Muscle layer of duodenum (tissue), 2 donors: ENCODE measurements at regions not wholly inside any gene's neighbourhood (a gene's known extent, or its start where the extent isn't known, plus 50 kb on each side); places are given as distances from the start of the nearest gene placed in this dataset.
"Not testable (repeated sequence)": the region's sequence is repeated elsewhere in the genome, so short reads cannot be mapped to it uniquely, and the experiment has no call there.

ENCODE experiments used
- H3K27ac ChIP-seq: one replicate; pipeline ENCODE4 v1.7.0; 2013; ENCODE audit warnings: mild to moderate bottlenecking, low read length
- H3K27me3 ChIP-seq: one replicate; pipeline ENCODE4 v1.7.0; 2013; ENCODE audit warnings: low read depth, mild to moderate bottlenecking, control low read depth, low read length
- H3K36me3 ChIP-seq, 2 donors: one replicate each; pipeline ENCODE4 v1.7.0; 2013; ENCODE audit warnings: low read length in 2 of 2, control low read depth in 1 of 2, mild to moderate bottlenecking in 1 of 2; ENCODE audit not compliant: insufficient read depth in 2 of 2, control insufficient read depth in 1 of 2
- H3K4me1 ChIP-seq, 2 donors: one replicate each; pipeline ENCODE4 v1.7.0; 2013; ENCODE audit warnings: low read length in 2 of 2, mild to moderate bottlenecking in 2 of 2, control low read depth in 1 of 2, moderate library complexity in 1 of 2; ENCODE audit not compliant: insufficient read depth in 2 of 2, control insufficient read depth in 1 of 2
- H3K4me3 ChIP-seq, 2 donors: one replicate each; pipeline ENCODE4 v1.7.0; 2013; ENCODE audit warnings: low read length in 2 of 2, low read depth in 1 of 2, mild to moderate bottlenecking in 1 of 2
- H3K9me3 ChIP-seq, 2 donors: one replicate each; pipeline ENCODE4 v1.7.0; 2013; ENCODE audit warnings: low read length in 2 of 2, control low read depth in 1 of 2, mild to moderate bottlenecking in 1 of 2; ENCODE audit not compliant: control insufficient read depth in 1 of 2
- donor health status: healthy.

GRCh38 chr4:125591290-125591689 lies 276.5 kb downstream of the FAT4 start:
- no peaks in the 10 kb centered on the region for H3K9me3 ChIP-seq
- H3K4me1 ChIP-seq: no peaks in the 10 kb centered on the region
- H3K27me3 ChIP-seq: no peaks in the 10 kb centered on the region
- no peak overlapping the region for H3K27ac ChIP-seq
- no peaks in the 10 kb centered on the region for H3K36me3 ChIP-seq
- no peak overlapping the region for H3K4me3 ChIP-seq

DNA sequence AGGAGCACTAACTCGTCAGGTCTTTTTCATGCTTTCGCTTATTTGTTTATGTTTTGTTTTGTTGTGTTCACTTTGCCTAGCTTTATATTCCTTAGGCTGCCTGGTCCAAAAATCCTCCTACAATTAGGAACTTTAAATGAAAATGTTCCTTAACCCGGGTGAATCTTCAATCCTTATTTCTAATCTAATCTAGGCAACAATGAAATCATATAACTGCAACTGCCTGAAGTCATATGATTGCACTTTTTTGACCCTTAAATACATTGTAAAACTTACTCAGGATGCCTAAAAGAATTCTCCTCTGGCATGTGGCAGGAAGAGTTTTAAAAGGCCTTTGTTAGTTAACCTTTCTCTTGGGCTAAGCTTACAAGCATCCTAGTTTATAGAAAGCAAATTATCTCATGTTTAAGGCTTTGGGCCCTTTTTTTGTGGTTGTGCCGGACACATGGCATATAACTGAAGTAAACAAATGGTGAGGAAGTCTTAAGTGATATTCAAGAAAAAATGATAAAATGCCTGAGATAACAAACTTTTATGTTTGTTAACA lies 279.4 kb downstream of the FAT4 start:
- no peaks in the 10 kb centered on the region for H3K4me1 ChIP-seq
- H3K4me3 ChIP-seq: no peak overlapping the region
- no peaks in the 10 kb centered on the region for H3K9me3 ChIP-seq
- no peak overlapping the region for H3K27ac ChIP-seq
- no peaks in the 10 kb centered on the region for H3K27me3 ChIP-seq
- no peaks in the 10 kb centered on the region for H3K36me3 ChIP-seq

DNA sequence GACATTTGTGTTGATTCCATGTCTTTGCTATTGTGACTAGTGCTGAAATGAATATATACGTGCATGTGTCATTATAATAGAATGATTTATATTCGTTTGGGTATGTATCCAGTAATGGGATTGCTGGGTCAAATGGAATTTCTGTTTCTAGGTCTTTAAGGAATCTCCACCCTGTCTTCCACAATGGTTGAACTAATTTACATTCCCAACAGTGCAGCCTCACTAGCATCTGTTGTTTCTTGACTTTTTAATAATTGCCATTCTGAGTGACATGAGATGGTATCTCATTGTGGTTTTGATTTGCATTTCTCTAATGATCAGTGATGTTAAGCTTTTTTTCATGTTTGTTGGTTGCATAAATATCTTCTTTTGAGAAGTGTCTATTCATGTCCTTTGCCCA lies 291.2 kb downstream of the FAT4 start:
- H3K9me3 ChIP-seq, H3K4me1 ChIP-seq, H3K27ac ChIP-seq, H3K4me3 ChIP-seq, H3K36me3 ChIP-seq, H3K27me3 ChIP-seq: not testable (repeated sequence)

GRCh38 chr4:125620066-125620860 lies 305.5 kb downstream of the FAT4 start:
- H3K27ac ChIP-seq: no peak overlapping the region
- no peak overlapping the region for H3K4me3 ChIP-seq
- no peaks in the 10 kb centered on the region for H3K27me3 ChIP-seq
- H3K9me3 ChIP-seq: no peaks in the 10 kb centered on the region
- H3K4me1 ChIP-seq: peaks cover 0 to 3% of the 10 kb centered on the region in 2 donors
- no peaks in the 10 kb centered on the region for H3K36me3 ChIP-seq

GRCh38 chr4:125624951-125625350 lies 310.2 kb downstream of the FAT4 start:
- Histone ChIP-seq H3K9me3 (no peaks in the 10 kb centered on the region), H3K4me1 (peaks cover 0 to under 1% of the 10 kb centered on the region in 2 donors), H3K4me3 (no peak overlapping the region)

GRCh38 chr4:125626946-125627345 lies 312.2 kb downstream of the FAT4 start:
- H3K4me3 ChIP-seq: no peak overlapping the region
- no peaks in the 10 kb centered on the region for H3K36me3 ChIP-seq
- no peaks in the 10 kb centered on the region for H3K27me3 ChIP-seq

More at GRCh38 chr4:125624951-125625350, 310.2 kb downstream of the FAT4 start:
- Histone ChIP-seq H3K36me3 (no peaks in the 10 kb centered on the region), H3K27ac (no peak overlapping the region), H3K27me3 (no peaks in the 10 kb centered on the region)

GRCh38 chr4:125639182-125639621 lies 324.4 kb downstream of the FAT4 start:
- H3K27me3 ChIP-seq: no peaks in the 10 kb centered on the region
- no peaks in the 10 kb centered on the region for H3K36me3 ChIP-seq
- no peaks in the 10 kb centered on the region for H3K9me3 ChIP-seq
- H3K4me3 ChIP-seq: no peak overlapping the region
- H3K27ac ChIP-seq: no peak overlapping the region
- H3K4me1 ChIP-seq: no peaks in the 10 kb centered on the region

More at GRCh38 chr4:125626946-125627345, 312.2 kb downstream of the FAT4 start:
- Histone ChIP-seq H3K9me3 (no peaks in the 10 kb centered on the region), H3K27ac (no peak overlapping the region), H3K4me1 (no peaks in the 10 kb centered on the region)

DNA sequence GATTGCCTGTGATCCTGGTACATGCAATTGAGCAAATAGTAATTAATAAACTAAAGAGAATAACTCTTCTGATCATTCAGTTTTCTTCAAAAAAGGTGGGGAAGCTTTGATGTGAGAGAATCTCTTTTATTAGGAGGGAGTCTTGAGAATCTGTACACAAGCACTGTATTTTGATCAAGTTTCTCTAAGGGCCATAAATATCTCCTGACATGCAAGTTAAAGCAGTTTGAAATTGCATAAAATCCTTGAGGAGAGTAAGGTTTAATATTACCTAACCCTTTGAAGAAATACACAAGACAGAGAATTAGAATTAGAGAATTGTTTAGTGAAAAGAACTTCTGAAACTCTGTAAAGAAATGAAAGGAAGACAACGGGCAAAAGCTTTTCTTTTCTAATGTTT lies 326.9 kb downstream of the FAT4 start:
- Histone ChIP-seq H3K9me3 (no peaks in the 10 kb centered on the region), H3K4me1 (no peaks in the 10 kb centered on the region), H3K27me3 (no peaks in the 10 kb centered on the region), H3K36me3 (no peaks in the 10 kb centered on the region), H3K27ac (no peak overlapping the region), H3K4me3 (no peak overlapping the region)

DNA sequence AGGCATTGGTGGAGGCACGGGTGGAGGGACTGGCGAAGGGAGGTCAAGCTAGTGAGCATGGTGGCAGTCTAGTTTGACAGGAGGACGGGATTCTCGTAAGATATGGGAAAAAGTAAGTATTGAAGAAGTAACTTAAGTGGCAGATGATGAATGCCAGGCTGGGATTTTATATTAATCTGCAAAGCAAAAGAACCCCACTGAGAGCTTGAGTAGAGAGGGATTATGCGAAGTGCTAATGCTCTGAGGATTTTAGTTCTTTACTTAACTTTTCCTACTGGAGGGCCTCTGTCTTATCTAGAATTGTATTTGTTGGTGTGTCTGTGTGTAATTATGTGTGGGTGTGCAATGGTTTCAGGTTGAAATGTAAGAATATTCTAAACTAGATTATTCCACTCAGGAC lies 327.9 kb downstream of the FAT4 start:
- H3K27ac ChIP-seq: no peak overlapping the region
- no peaks in the 10 kb centered on the region for H3K36me3 ChIP-seq
- H3K9me3 ChIP-seq: no peaks in the 10 kb centered on the region
- no peaks in the 10 kb centered on the region for H3K4me1 ChIP-seq
- no peak overlapping the region for H3K4me3 ChIP-seq
- H3K27me3 ChIP-seq: no peaks in the 10 kb centered on the region

DNA sequence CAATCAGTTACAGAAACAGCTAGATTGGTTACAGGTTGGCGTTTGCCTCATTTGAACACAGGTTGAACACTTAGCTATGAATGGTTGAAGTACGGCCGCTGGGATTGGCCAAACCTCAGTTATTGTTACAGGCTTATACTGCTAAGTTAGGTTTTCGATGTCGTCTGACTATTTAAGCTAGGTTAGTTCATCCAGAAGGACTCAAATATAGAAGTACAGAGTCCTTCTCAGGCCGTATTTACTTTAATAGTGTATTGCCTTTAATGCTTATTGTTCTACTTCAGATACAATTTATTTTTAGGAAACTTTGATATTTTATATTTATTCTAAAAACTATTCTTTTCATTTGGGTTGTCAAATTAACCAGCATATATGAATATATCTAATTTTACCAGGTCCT lies 334.7 kb downstream of the FAT4 start:
- Histone ChIP-seq H3K4me1 (no peaks in the 10 kb centered on the region), H3K4me3 (no peak overlapping the region), H3K9me3 (no peaks in the 10 kb centered on the region), H3K27me3 (no peaks in the 10 kb centered on the region), H3K27ac (no peak overlapping the region), H3K36me3 (no peaks in the 10 kb centered on the region)

DNA sequence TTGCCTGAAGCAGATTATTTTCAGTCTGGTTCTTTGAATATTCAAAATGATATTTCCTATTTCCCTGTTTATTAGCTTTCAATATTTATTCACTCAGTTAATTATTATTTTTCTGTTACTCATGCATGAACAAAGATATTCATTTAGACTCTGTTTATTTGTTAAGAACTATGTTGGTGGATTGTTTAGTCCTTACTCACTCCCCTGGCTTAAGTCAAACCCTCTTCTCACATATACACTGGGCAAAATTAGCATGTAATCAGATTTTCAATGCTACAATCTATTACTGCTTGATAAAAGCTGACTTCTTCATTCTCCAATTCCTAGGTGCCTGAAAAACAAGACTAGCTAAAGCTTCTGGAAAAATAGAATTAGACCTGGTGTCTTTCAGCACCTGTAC lies 335.8 kb downstream of the FAT4 start:
- Histone ChIP-seq H3K36me3 (no peaks in the 10 kb centered on the region), H3K9me3 (no peaks in the 10 kb centered on the region), H3K4me3 (no peak overlapping the region), H3K4me1 (no peaks in the 10 kb centered on the region), H3K27ac (no peak overlapping the region), H3K27me3 (no peaks in the 10 kb centered on the region)
